ENCODE measurements at regions not wholly inside any gene's neighbourhood (a gene's known extent, or its start where the extent isn't known, plus 50 kb on each side); places are given as distances from the start of the nearest gene placed in this dataset.
A peak's percentile ranks its signal among the peaks of the same experiment; 100 is the strongest.

DNA sequence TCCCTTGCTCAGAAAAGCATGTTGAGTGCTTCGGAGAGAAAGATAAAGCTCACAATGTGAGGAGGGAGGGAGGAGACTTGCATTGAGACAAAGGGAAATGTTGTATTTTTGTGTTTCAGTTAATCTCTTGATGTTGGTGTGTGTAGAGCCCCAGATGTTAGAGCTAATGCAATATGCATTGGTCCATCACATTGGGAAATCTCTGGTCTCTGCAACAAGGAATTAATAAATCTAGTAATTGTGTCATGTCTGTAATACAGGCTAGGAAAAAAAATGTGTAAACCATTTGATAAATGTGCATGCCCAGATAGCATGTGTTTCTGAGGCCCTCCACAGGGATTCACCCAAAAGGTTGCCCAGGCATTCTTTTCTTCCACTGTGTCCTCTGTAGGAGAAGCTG, 230.4 kb upstream of the KCNH8 start:
- no peak for DNase-seq (ENCODE audit: low read depth in 2 of 2)
- no peak for TF ChIP-seq CTCF (IDR thresholded peaks at IDR 0.05; ENCODE audit: low read depth, low read length)
- no peak overlapping the region for H3K4me3 ChIP-seq (replicated peaks in 1 of 2; ENCODE audit: low read depth in 2 of 2, low read length in 2 of 2)

GRCh38 chr3:18902081-18902793, 246.1 kb upstream of the KCNH8 start:
- H3K4me3 ChIP-seq (replicated peaks in 1 of 2; ENCODE audit: low read depth in 2 of 2, low read length in 2 of 2): no peak overlapping the region
- no peak for DNase-seq (ENCODE audit: low read depth in 2 of 2)
- no peak for TF ChIP-seq CTCF (IDR thresholded peaks at IDR 0.05; ENCODE audit: low read depth, low read length)

GRCh38 chr3:18901571-18901970, 246.7 kb upstream of the KCNH8 start:
- DNase-seq (ENCODE audit: low read depth in 2 of 2): no peak
- H3K4me3 ChIP-seq (replicated peaks in 1 of 2; ENCODE audit: low read depth in 2 of 2, low read length in 2 of 2): no peak overlapping the region
- no peak for TF ChIP-seq CTCF (IDR thresholded peaks at IDR 0.05; ENCODE audit: low read depth, low read length)

DNA sequence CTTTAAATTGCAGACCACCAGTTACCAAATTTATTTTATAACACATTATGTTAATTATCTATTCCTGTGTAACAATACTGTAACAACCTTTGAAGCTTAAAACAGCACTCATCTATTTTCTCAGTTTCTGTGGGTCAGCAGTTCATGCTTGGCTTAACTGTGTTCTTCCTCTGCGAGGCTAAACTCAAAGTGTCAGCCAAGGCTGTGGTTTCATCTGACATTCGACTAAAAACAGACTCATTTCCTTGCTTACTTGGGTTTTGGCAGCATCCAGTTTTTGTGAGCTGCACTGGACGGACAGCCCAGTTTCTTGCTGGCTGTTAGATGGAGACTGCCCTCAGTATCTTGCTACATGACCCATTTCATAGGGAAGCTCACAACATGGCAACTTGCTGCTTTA, 247.3 kb upstream of the KCNH8 start:
- H3K4me3 ChIP-seq (replicated peaks in 1 of 2; ENCODE audit: low read depth in 2 of 2, low read length in 2 of 2): no peak overlapping the region
- peak in 1 of 2 donors; percentile 1 for DNase-seq (ENCODE audit: low read depth in 2 of 2)
- TF ChIP-seq CTCF (IDR thresholded peaks at IDR 0.05; ENCODE audit: low read depth, low read length): no peak

- TF ChIP-seq CTCF (IDR thresholded peaks at IDR 0.05; ENCODE audit: low read depth, low read length): no peak
- DNase-seq (ENCODE audit: low read depth in 2 of 2): no peak
- H3K4me3 ChIP-seq (replicated peaks in 1 of 2; ENCODE audit: low read depth in 2 of 2, low read length in 2 of 2): no peak overlapping the region
These were observed 249.4 kb upstream of the KCNH8 start for GRCh38 chr3:18898911-18899310.

DNA sequence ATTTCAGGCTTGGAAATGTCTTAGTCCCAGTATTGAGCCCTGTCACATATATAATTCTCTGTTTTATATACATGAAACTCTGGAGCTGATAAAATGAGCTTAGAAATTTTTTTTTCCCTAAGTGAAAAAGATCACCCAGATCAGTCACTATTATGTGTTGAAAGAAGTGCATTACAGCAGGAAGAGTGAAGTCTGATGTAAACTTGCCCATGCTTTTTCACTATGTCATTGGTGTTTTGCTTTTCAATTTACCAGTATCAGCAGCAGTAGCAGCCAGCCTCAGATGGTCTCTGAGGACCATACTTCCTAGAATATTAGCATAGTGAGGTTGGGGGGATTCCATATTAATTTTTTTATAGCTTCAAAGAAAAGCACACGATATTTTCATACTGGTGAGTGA, 255.6 kb upstream of the KCNH8 start:
- no peak for TF ChIP-seq CTCF (IDR thresholded peaks at IDR 0.05; ENCODE audit: low read depth, low read length)

GRCh38 chr3:18892047-18892446, 256.3 kb upstream of the KCNH8 start:
- no peak for TF ChIP-seq CTCF (IDR thresholded peaks at IDR 0.05; ENCODE audit: low read depth, low read length)
- H3K4me3 ChIP-seq (replicated peaks in 1 of 2; ENCODE audit: low read depth in 2 of 2, low read length in 2 of 2): no peak overlapping the region
- DNase-seq (ENCODE audit: low read depth in 2 of 2): no peak

More for the DNA sequence above, 255.6 kb upstream of the KCNH8 start:
- no peak for DNase-seq (ENCODE audit: low read depth in 2 of 2)
- no peak overlapping the region for H3K4me3 ChIP-seq (replicated peaks in 1 of 2; ENCODE audit: low read depth in 2 of 2, low read length in 2 of 2)
